H1 (cell line): ENCODE measurements at regions not wholly inside any gene's neighbourhood (a gene's known extent, or its start where the extent isn't known, plus 50 kb on each side); places are given as distances from the start of the nearest gene placed in this dataset.

Source experiments
- CTCF ChIA-PET: fragments of 300-600 bp; sonication (Branson Sonifier 250); formaldehyde crosslinking; loops from one replicate; lab custom pipeline; 2021; ENCODE audit not compliant: partially characterized antibody; lab: Charles Lee
- POLR2A ChIA-PET: fragments of 300-600 bp; sonication (Branson Sonifier 250); formaldehyde crosslinking; loops from one replicate; lab custom pipeline; 2021; ENCODE audit warnings: inconsistent platforms; ENCODE audit not compliant: partially characterized antibody; lab: Charles Lee
- DNase-seq, 2 experiments: peaks; one replicate each; pipeline versions ENCODE4 v3.0.0 to v3.0.0-alpha.2; 2010 to 2022; ENCODE audit warnings: low spot score in 2 of 2, low read depth in 1 of 2, mixed read lengths in 1 of 2
- FAIRE-seq: peaks from 2 replicates; lab custom pipeline; 2011; peaks lifted over from hg19 to GRCh38; lab: Jason Lieb, UNC
- H2AFZ ChIP-seq: 2 replicates; pipeline ENCODE4 v1.8.1; 2012; ENCODE audit warnings: low read length, inconsistent platforms
- H2AK5ac ChIP-seq: 2 replicates; pipeline ENCODE4 v1.6.1; 2013; ENCODE audit warnings: low read depth, low read length
- H2BK120ac ChIP-seq: replicated peaks from 2 replicates; pipeline ENCODE3; 2013; ENCODE audit warnings: low read depth, low read length, inconsistent platforms
- H2BK12ac ChIP-seq: 2 replicates; pipeline ENCODE4 v1.6.1; 2013; ENCODE audit warnings: low read depth, low read length
- H2BK15ac ChIP-seq: 2 replicates; pipeline ENCODE4 v1.6.1; 2013; ENCODE audit warnings: low read length
- H2BK20ac ChIP-seq: 2 replicates; pipeline ENCODE4 v1.6.1; 2013; ENCODE audit warnings: low read length
- H2BK5ac ChIP-seq: 2 replicates; pipeline ENCODE4 v1.6.1; 2013; ENCODE audit warnings: low read depth, low read length
- H3K14ac ChIP-seq: 2 replicates; pipeline ENCODE4 v1.6.1; 2013; ENCODE audit warnings: inconsistent platforms; ENCODE audit not compliant: insufficient read length
- H3K18ac ChIP-seq: 2 replicates; pipeline ENCODE4 v1.6.1; 2013; ENCODE audit warnings: low read length; ENCODE audit errors: extremely low read depth
- H3K23ac ChIP-seq: 2 replicates; pipeline ENCODE4 v1.6.1; 2013; ENCODE audit warnings: inconsistent platforms; ENCODE audit not compliant: insufficient read length
- H3K23me2 ChIP-seq: 2 replicates; pipeline ENCODE4 v1.6.1; 2013; ENCODE audit warnings: low read depth, low read length
- H3K27ac ChIP-seq: 2 replicates; pipeline ENCODE4 v1.6.1; 2011; ENCODE audit warnings: low read depth, low read length, inconsistent platforms
- H3K27me3 ChIP-seq, 4 experiments: replicated peaks in 1 of 4; 1 replicate in 1 of 4; 2 replicates in 3 of 4; pipeline versions ENCODE4 v1.6.1 to v1.8.1; 2011 to 2013; ENCODE audit warnings: low read length in 3 of 4, mild to moderate bottlenecking in 3 of 4, inconsistent platforms in 2 of 4, mixed read lengths in 2 of 4, moderate library complexity in 1 of 4; ENCODE audit not compliant: control insufficient read depth in 3 of 4, insufficient read depth in 3 of 4; ENCODE audit errors: extremely low read depth in 1 of 4
- H3K36me3 ChIP-seq, 4 experiments: 2 replicates each; pipeline versions ENCODE4 v1.6.1 to v1.8.1; 2011 to 2013; ENCODE audit warnings: mild to moderate bottlenecking in 4 of 4, low read length in 3 of 4, moderate library complexity in 2 of 4, control low read depth in 1 of 4, inconsistent platforms in 1 of 4; ENCODE audit not compliant: insufficient read depth in 4 of 4, control insufficient read depth in 2 of 4
- H3K4ac ChIP-seq: replicated peaks from 2 replicates; pipeline ENCODE3; 2013; ENCODE audit warnings: low read length, low read depth, mixed read lengths, inconsistent platforms; ENCODE audit not compliant: insufficient read length
- H3K4me1 ChIP-seq, 4 experiments: replicated peaks in 1 of 4; 1 replicate in 1 of 4; 2 replicates in 3 of 4; pipeline versions ENCODE4 v1.6.1 to v1.8.1; 2011 to 2013; ENCODE audit warnings: low read length in 3 of 4, inconsistent platforms in 2 of 4, mixed read lengths in 1 of 4; ENCODE audit not compliant: insufficient read depth in 4 of 4, control insufficient read depth in 3 of 4
- H3K4me2 ChIP-seq, 2 experiments: 2 replicates each; pipeline versions ENCODE4 v1.6.1 to v1.8.1; 2011 to 2013; ENCODE audit warnings: low read depth in 2 of 2, low read length in 2 of 2, control low read depth in 1 of 2, inconsistent platforms in 1 of 2, mild to moderate bottlenecking in 1 of 2; ENCODE audit not compliant: insufficient read depth in 1 of 2
- H3K4me3 ChIP-seq, 4 experiments: fragments of 200-600, 300-600 bp in 1 of 4; sonication (generic), shearing (Covaris generic), sonication (Bioruptor Twin) in 1 of 4; 2 replicates each; pipeline versions ENCODE4 v1.5.1 to v1.8.1; 2011 to 2016; ENCODE audit warnings: low read length in 4 of 4, low read depth in 3 of 4, control low read depth in 2 of 4, inconsistent platforms in 2 of 4, mild to moderate bottlenecking in 2 of 4, mixed read lengths in 1 of 4, moderate library complexity in 1 of 4; ENCODE audit not compliant: insufficient read depth in 2 of 4; ENCODE audit errors: extremely low read depth in 1 of 4
- H3K56ac ChIP-seq: replicated peaks from 2 replicates; pipeline ENCODE3; 2013; ENCODE audit warnings: low read depth, mild to moderate bottlenecking, mixed read lengths, low read length, inconsistent platforms; ENCODE audit not compliant: insufficient read length
- H3K79me1 ChIP-seq: 2 replicates; pipeline ENCODE4 v1.6.1; 2013; ENCODE audit warnings: low read depth, low read length, control low read depth
- H3K79me2 ChIP-seq, 2 experiments: 2 replicates each; pipeline versions ENCODE4 v1.6.1 to v1.8.1; 2012 to 2013; ENCODE audit warnings: low read length in 2 of 2, mild to moderate bottlenecking in 2 of 2, inconsistent platforms in 1 of 2; ENCODE audit not compliant: insufficient read depth in 2 of 2, control insufficient read depth in 1 of 2
- H3K9ac ChIP-seq, 4 experiments: replicated peaks in 1 of 4; 1 replicate in 1 of 4; 2 replicates in 3 of 4; pipeline versions ENCODE4 v1.6.1 to v1.8.1; 2011 to 2013; ENCODE audit warnings: low read depth in 3 of 4, low read length in 3 of 4, control low read depth in 2 of 4, mild to moderate bottlenecking in 2 of 4, moderate library complexity in 2 of 4, inconsistent platforms in 1 of 4; ENCODE audit errors: extremely low read depth in 1 of 4
- H3K9me3 ChIP-seq, 2 experiments: 2 replicates each; pipeline versions ENCODE4 v1.6.1 to v1.8.1; 2012 to 2013; ENCODE audit warnings: mild to moderate bottlenecking in 2 of 2, moderate library complexity in 2 of 2, control low read depth in 1 of 2, inconsistent platforms in 1 of 2, low read depth in 1 of 2, low read length in 1 of 2, mixed read lengths in 1 of 2; ENCODE audit not compliant: insufficient read depth in 2 of 2
- H4K20me1 ChIP-seq, 2 experiments: replicated peaks in 1 of 2; 2 replicates each; pipeline versions ENCODE3 to v1.8.1; 2011 to 2013; ENCODE audit warnings: inconsistent platforms in 2 of 2, low read length in 2 of 2, mild to moderate bottlenecking in 1 of 2; ENCODE audit not compliant: insufficient read depth in 2 of 2, control insufficient read depth in 1 of 2
- H4K5ac ChIP-seq: 2 replicates; pipeline ENCODE4 v1.6.1; 2013; ENCODE audit warnings: low read length, low read depth, mixed read lengths, inconsistent platforms; ENCODE audit not compliant: insufficient read length
- H4K8ac ChIP-seq: 2 replicates; pipeline ENCODE4 v1.8.0; 2013; ENCODE audit warnings: mild to moderate bottlenecking, moderate library complexity, low read length, inconsistent platforms; ENCODE audit not compliant: insufficient read depth; ENCODE audit errors: extremely low read depth
- H4K91ac ChIP-seq: replicated peaks from 2 replicates; pipeline ENCODE3; 2013; ENCODE audit warnings: low read length, mixed read lengths, inconsistent platforms; ENCODE audit not compliant: insufficient read length
- BCL11A ChIP-seq, 2 experiments: IDR thresholded peaks; one replicate each; pipeline ENCODE4 v1.6.1; 2011; ENCODE audit warnings: low read depth in 2 of 2, low read length in 2 of 2, mild to moderate bottlenecking in 2 of 2
- EP300 ChIP-seq, 2 experiments: IDR thresholded peaks; 1 replicate in 1 of 2; 2 replicates in 1 of 2; pipeline ENCODE4 v1.6.1; 2011 to 2012; ENCODE audit warnings: low read depth in 2 of 2, low read length in 2 of 2, mild to moderate bottlenecking in 2 of 2, borderline replicate concordance in 1 of 2, inconsistent platforms in 1 of 2, moderate library complexity in 1 of 2
- MAX ChIP-seq: IDR thresholded peaks from 2 replicates; pipeline ENCODE4 v1.6.1; 2012; ENCODE audit warnings: inconsistent platforms
- POLR2AphosphoS5 ChIP-seq: IDR thresholded peaks from 2 replicates; pipeline ENCODE4 v1.6.1; 2011; ENCODE audit warnings: low read depth, low read length
- SIN3A ChIP-seq, 2 experiments: IDR thresholded peaks in 1 of 2; conservative IDR thresholded peaks in 1 of 2; 2 replicates each; pipeline ENCODE4 v1.6.1; 2011 to 2012; ENCODE audit warnings: low read length in 2 of 2, improper control_type of control experiment in 1 of 2, low read depth in 1 of 2, mild to moderate bottlenecking in 1 of 2
- SP2 ChIP-seq: IDR thresholded peaks from 2 replicates; pipeline ENCODE4 v1.6.1; 2012; ENCODE audit warnings: mild to moderate bottlenecking, low read length, inconsistent platforms
- TAF1 ChIP-seq: IDR thresholded peaks from 2 replicates; pipeline ENCODE4 v1.6.1; 2011; ENCODE audit warnings: mild to moderate bottlenecking, low read depth, low read length
- WGBS, 2 experiments: shearing (Covaris generic) in 1 of 2; methylation state at CpG; one replicate each; pipeline versions ENCODE4 v1.1.6 to v1.1.7; 2013 to 2015; ENCODE audit warnings: low lambda C conversion rate in 2 of 2, mixed read lengths in 2 of 2, inconsistent platforms in 1 of 2, low coverage in 1 of 2, missing lambda C conversion rate in 1 of 2; ENCODE audit not compliant: insufficient replicate concordance in 2 of 2, insufficient coverage in 1 of 2, insufficient read length in 1 of 2; ENCODE audit errors: extremely low coverage in 1 of 2, missing lambda C conversion rate in 1 of 2; 5-methylcytosine and 5-hydroxymethylcytosine counted together
- TF ChIP-seq, protein P1 (sequence below): IDR thresholded peaks from 2 replicates; pipeline ENCODE4 v1.6.1; 2012; ENCODE audit warnings: low read length, inconsistent platforms

GRCh38 chrX:39576041-39576872 lies 521.5 kb downstream of the BCOR start:
- Histone ChIP-seq H3K79me2 (no peaks in the 10 kb centered on the region), H4K20me1 (no peaks in the 10 kb centered on the region), H2AFZ (no peak overlapping the region), H3K4me3 (no peak overlapping the region), H2BK120ac (no peak overlapping the region)
- CTCF ChIA-PET, result interaction anchor here (0.9 to 1.7 kb wide), 2 partner anchors 99 to 584 kb away, joined by 3 to 4 read pairs; no protein-coding TSS in a partner anchor
- TF ChIP-seq POLR2AphosphoS5 (no peak), TAF1 (no peak), EP300 (IDR thresholded peaks at IDR 0.05; ENCODE audit: borderline replicate concordance in 1 of 2, low read depth in 2 of 2, low read length in 2 of 2) (no peak), BCL11A (IDR thresholded peaks at IDR 0.05; ENCODE audit: low read depth in 2 of 2, low read length in 2 of 2) (no peak), SIN3A (conservative IDR thresholded peaks at IDR 0.05 in 1 of 2, IDR thresholded peaks at IDR 0.05 in 1 of 2; ENCODE audit: low read depth in 1 of 2, low read length in 2 of 2) (no peak), SP2 (no peak), MAX (no peak)
- TF ChIP-seq, protein P1, sequence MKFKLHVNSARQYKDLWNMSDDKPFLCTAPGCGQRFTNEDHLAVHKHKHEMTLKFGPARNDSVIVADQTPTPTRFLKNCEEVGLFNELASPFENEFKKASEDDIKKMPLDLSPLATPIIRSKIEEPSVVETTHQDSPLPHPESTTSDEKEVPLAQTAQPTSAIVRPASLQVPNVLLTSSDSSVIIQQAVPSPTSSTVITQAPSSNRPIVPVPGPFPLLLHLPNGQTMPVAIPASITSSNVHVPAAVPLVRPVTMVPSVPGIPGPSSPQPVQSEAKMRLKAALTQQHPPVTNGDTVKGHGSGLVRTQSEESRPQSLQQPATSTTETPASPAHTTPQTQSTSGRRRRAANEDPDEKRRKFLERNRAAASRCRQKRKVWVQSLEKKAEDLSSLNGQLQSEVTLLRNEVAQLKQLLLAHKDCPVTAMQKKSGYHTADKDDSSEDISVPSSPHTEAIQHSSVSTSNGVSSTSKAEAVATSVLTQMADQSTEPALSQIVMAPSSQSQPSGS, result no peak
- TF ChIP-seq, all 59 proteins: peak for 0
- H3K4me1 ChIP-seq, result no peaks in the 10 kb centered on the region; a peak in 1 of 7 replicates
- WGBS, 2 experiments, result 67% methylated on average over 21 of the region's 28 CpGs; no CpG with 5 or more reads in 1 of the 2 experiments
- no peak overlapping the region for H4K91ac ChIP-seq
- peak overlapping the region; percentile 68; the same call in 1 of the 2 replicates for H4K8ac ChIP-seq
- H3K9me3 ChIP-seq, result no peaks in the 10 kb centered on the region
- POLR2A ChIA-PET, result no interaction called here
- H2BK15ac ChIP-seq, result no peak overlapping the region
- no peak overlapping the region for H3K4me2 ChIP-seq
- H2BK12ac ChIP-seq, result no peak overlapping the region
- DNase-seq (peak in 1 of 2 experiments; percentile 43), FAIRE-seq (no peak)
- H2BK20ac ChIP-seq, result no peak overlapping the region
- no peaks in the 10 kb centered on the region for H3K36me3 ChIP-seq
- H4K5ac ChIP-seq, result no peak overlapping the region
- no peak overlapping the region for H3K9ac ChIP-seq
- no peak overlapping the region for H3K18ac ChIP-seq
- H3K27me3 ChIP-seq, result no peaks in the 10 kb centered on the region
- no peak overlapping the region for H3K23ac ChIP-seq
- H3K27ac ChIP-seq, result no peak overlapping the region
- no peak overlapping the region for H3K4ac ChIP-seq
- H2BK5ac ChIP-seq, result no peak overlapping the region
- H3K23me2 ChIP-seq, result no peaks in the 10 kb centered on the region
- H3K56ac ChIP-seq, result no peak overlapping the region
- no peak overlapping the region for H3K14ac ChIP-seq
- H3K79me1 ChIP-seq, result no peaks in the 10 kb centered on the region
- no peak overlapping the region for H2AK5ac ChIP-seq
